Calu3 (cell line): ENCODE measurements at regions not wholly inside any gene's neighbourhood (a gene's known extent, or its start where the extent isn't known, plus 50 kb on each side); places are given as distances from the start of the nearest gene placed in this dataset.

Source experiments
- BruUV-seq: library from RNA; stranded (reverse); fragments of 400-500 nt; replicated peaks from 2 replicates; lab custom pipeline; 2021; lab: Mats Ljungman, UMichigan
- CTCF ChIA-PET: fragments of 300-600 bp; sonication (Branson Sonifier 250); formaldehyde crosslinking; loops from one replicate; lab custom pipeline; 2022; ENCODE audit warnings: antibody characterized with exemption; lab: Charles Lee
- DNase-seq: peaks from one replicate; pipeline ENCODE4 v3.0.0; 2022
- H3K27ac Mint-ChIP-seq: one replicate; pipeline ENCODE4 v1.8.0; 2022; ENCODE audit warnings: mixed read lengths; ENCODE audit not compliant: unreplicated experiment
- H3K27me3 Mint-ChIP-seq: one replicate; pipeline ENCODE4 v1.8.0; 2022; ENCODE audit warnings: mixed read lengths; ENCODE audit not compliant: unreplicated experiment
- H3K36me3 Mint-ChIP-seq: one replicate; pipeline ENCODE4 v1.8.0; 2022; ENCODE audit warnings: mild to moderate bottlenecking, moderate library complexity, mixed read lengths; ENCODE audit not compliant: insufficient read depth, unreplicated experiment
- H3K4me1 Mint-ChIP-seq: one replicate; pipeline ENCODE4 v1.8.0; 2022; ENCODE audit warnings: mild to moderate bottlenecking, low read depth, mixed read lengths; ENCODE audit not compliant: unreplicated experiment
- H3K4me3 Mint-ChIP-seq: one replicate; pipeline ENCODE4 v1.8.0; 2022; ENCODE audit warnings: mild to moderate bottlenecking, low read depth, moderate library complexity, mixed read lengths; ENCODE audit not compliant: unreplicated experiment
- H3K9me3 Mint-ChIP-seq: one replicate; pipeline ENCODE4 v1.8.0; 2022; ENCODE audit warnings: low read depth, mixed read lengths; ENCODE audit not compliant: unreplicated experiment
- CTCF ChIP-seq: fragments of 200-600 bp; IDR thresholded peaks from one replicate; pipeline ENCODE4 v1.8.0; 2022; ENCODE audit warnings: antibody characterized with exemption; ENCODE audit not compliant: unreplicated experiment
- intact Hi-C: fragments of 100-400 bp; cut with micrococcal nuclease; formaldehyde crosslinking; loops from one replicate; pipeline ENCODE4 v1.10.0; 2022; ENCODE audit not compliant: unreplicated experiment

GRCh38 chr11:19565639-19566038 lies 147.0 kb upstream of the NAV2 start:
- CTCF ChIA-PET: interaction anchor here (1.4 kb wide), 1 partner anchor 177 kb away, joined by 6 read pairs; no protein-coding TSS in a partner anchor
- H3K27me3 Mint-ChIP-seq: peaks cover 55% of the 10 kb centered on the region
- intact Hi-C loops: loop anchor here (2.0 to 10.0 kb wide), 3 partner anchors 243 to 789 kb away; no protein-coding TSS in a partner anchor

GRCh38 chr11:19562156-19562555 lies 150.5 kb upstream of the NAV2 start:
- Mint-ChIP-seq H3K9me3 (no peaks in the 10 kb centered on the region), H3K4me1 (peaks cover 7% of the 10 kb centered on the region), H3K36me3 (no peaks in the 10 kb centered on the region), H3K27ac (no peak overlapping the region), H3K27me3 (peaks cover 41% of the 10 kb centered on the region), H3K4me3 (no peak overlapping the region)
- no peak for TF ChIP-seq CTCF
- intact Hi-C loops: loop anchor here (10.0 kb wide), 1 partner anchor 793 kb away; no protein-coding TSS in a partner anchor
- CTCF ChIA-PET: interaction anchor here (2.8 to 2.9 kb wide), 2 partner anchors 180 to 341 kb away, joined by 10 to 22 read pairs; no protein-coding TSS in a partner anchor
- BruUV-seq: no TSS peak
- DNase-seq: no peak

More at GRCh38 chr11:19565639-19566038, 147.0 kb upstream of the NAV2 start:
- no TSS peak for BruUV-seq
- H3K4me3 Mint-ChIP-seq: no peak overlapping the region
- TF ChIP-seq CTCF: no peak
- H3K4me1 Mint-ChIP-seq: no peaks in the 10 kb centered on the region
- no peak overlapping the region for H3K27ac Mint-ChIP-seq
- no peaks in the 10 kb centered on the region for H3K9me3 Mint-ChIP-seq
- no peak for DNase-seq
- H3K36me3 Mint-ChIP-seq: no peaks in the 10 kb centered on the region

- Mint-ChIP-seq H3K4me3 (no peak overlapping the region), H3K36me3 (no peaks in the 10 kb centered on the region), H3K27ac (no peak overlapping the region), H3K27me3 (peaks cover 43% of the 10 kb centered on the region), H3K9me3 (no peaks in the 10 kb centered on the region), H3K4me1 (peaks cover 8% of the 10 kb centered on the region)
- BruUV-seq: no TSS peak
- intact Hi-C loops: loop anchor here (10.0 kb wide), 1 partner anchor 794 kb away; no protein-coding TSS in a partner anchor
- TF ChIP-seq CTCF: no peak
- CTCF ChIA-PET: interaction anchor here (2.4 kb wide), 1 partner anchor 181 kb away, joined by 6 read pairs; no protein-coding TSS in a partner anchor
- DNase-seq: no peak
Observed at GRCh38 chr11:19561011-19561410, 151.6 kb upstream of the NAV2 start.

- Mint-ChIP-seq H3K4me3 (no peak overlapping the region), H3K9me3 (no peaks in the 10 kb centered on the region), H3K36me3 (no peaks in the 10 kb centered on the region), H3K4me1 (peaks cover 8% of the 10 kb centered on the region), H3K27ac (no peak overlapping the region), H3K27me3 (peaks cover 52% of the 10 kb centered on the region)
- no peak for DNase-seq
- no peak for TF ChIP-seq CTCF
- CTCF ChIA-PET: interaction anchor here (1.0 to 2.4 kb wide), 2 partner anchors 175 to 182 kb away, joined by 3 to 6 read pairs; no protein-coding TSS in a partner anchor
- no TSS peak for BruUV-seq
- intact Hi-C loops: loop anchor here (10.0 kb wide), 1 partner anchor 795 kb away; no protein-coding TSS in a partner anchor
Observed at GRCh38 chr11:19560156-19560555, 152.5 kb upstream of the NAV2 start.
